Mesenchymal stem cell (in vitro differentiated cells and primary cell): ENCODE measurements at regions not wholly inside any gene's neighbourhood (a gene's known extent, or its start where the extent isn't known, plus 50 kb on each side); places are given as distances from the start of the nearest gene placed in this dataset.
A peak's percentile ranks its signal among the peaks of the same experiment; 100 is the strongest.

ENCODE experiments used
- DNase-seq: peaks from one replicate; pipeline ENCODE4 v3.0.0-alpha.2; 2013
- H2AFZ ChIP-seq: one replicate; pipeline ENCODE4 v1.6.1; 2013; ENCODE audit warnings: low read depth, mild to moderate bottlenecking, control low read depth, inconsistent platforms, low read length, moderate library complexity
- H2AK5ac ChIP-seq: 2 replicates; pipeline ENCODE4 v1.6.1; 2013; ENCODE audit warnings: low read length, moderate library complexity, mild to moderate bottlenecking, inconsistent platforms; ENCODE audit not compliant: severe bottlenecking
- H2BK120ac ChIP-seq: one replicate; pipeline ENCODE4 v1.6.1; 2013; ENCODE audit warnings: low read depth, mild to moderate bottlenecking, inconsistent platforms, low read length, moderate library complexity
- H2BK12ac ChIP-seq, 2 experiments: one replicate each; pipeline ENCODE4 v1.6.1; 2013; ENCODE audit warnings: inconsistent platforms in 2 of 2, low read length in 2 of 2, mild to moderate bottlenecking in 2 of 2, moderate library complexity in 2 of 2, control low read depth in 1 of 2
- H2BK15ac ChIP-seq: one replicate; pipeline ENCODE4 v1.6.1; 2013; ENCODE audit warnings: mild to moderate bottlenecking, low read depth, inconsistent platforms; ENCODE audit not compliant: poor library complexity, severe bottlenecking
- H2BK5ac ChIP-seq: 2 replicates; pipeline ENCODE4 v1.6.1; 2013; ENCODE audit warnings: low read depth, mild to moderate bottlenecking, low read length, control low read depth, inconsistent platforms; ENCODE audit not compliant: poor library complexity, severe bottlenecking
- H3K14ac ChIP-seq, 2 experiments: one replicate each; pipeline ENCODE4 v1.6.1; 2013; ENCODE audit warnings: inconsistent platforms in 2 of 2, low read length in 2 of 2, control low read depth in 1 of 2, mild to moderate bottlenecking in 1 of 2, moderate library complexity in 1 of 2
- H3K18ac ChIP-seq, 2 experiments: one replicate each; pipeline ENCODE4 v1.6.1; 2013; ENCODE audit warnings: inconsistent platforms in 2 of 2, low read length in 2 of 2, control low read depth in 1 of 2, low read depth in 1 of 2, mild to moderate bottlenecking in 1 of 2
- H3K23ac ChIP-seq, 2 experiments: one replicate each; pipeline ENCODE4 v1.6.1; 2013; ENCODE audit warnings: inconsistent platforms in 2 of 2, low read length in 2 of 2, mild to moderate bottlenecking in 2 of 2, moderate library complexity in 2 of 2, control low read depth in 1 of 2
- H3K27ac ChIP-seq: 2 replicates; pipeline ENCODE4 v1.5.1; 2013; ENCODE audit warnings: mild to moderate bottlenecking, moderate library complexity, low read length, control low read depth, inconsistent platforms; ENCODE audit not compliant: poor library complexity, severe bottlenecking
- H3K27me3 ChIP-seq, 2 experiments: 2 replicates each; pipeline versions ENCODE4 v1.6.1 to v1.7.0; 2013; ENCODE audit warnings: low read length in 2 of 2, mild to moderate bottlenecking in 2 of 2, moderate library complexity in 2 of 2, control low read depth in 1 of 2, inconsistent platforms in 1 of 2; ENCODE audit not compliant: control insufficient read depth in 1 of 2, insufficient read depth in 1 of 2
- H3K36me3 ChIP-seq, 2 experiments: 2 replicates each; pipeline versions ENCODE4 v1.6.1 to v1.7.0; 2013; ENCODE audit warnings: low read length in 2 of 2, control low read depth in 1 of 2, inconsistent platforms in 1 of 2, low read depth in 1 of 2, mild to moderate bottlenecking in 1 of 2; ENCODE audit not compliant: insufficient read depth in 2 of 2, control insufficient read depth in 1 of 2
- H3K4ac ChIP-seq, 2 experiments: one replicate each; pipeline ENCODE4 v1.6.1; 2013; ENCODE audit warnings: inconsistent platforms in 2 of 2, low read length in 2 of 2, mild to moderate bottlenecking in 2 of 2, moderate library complexity in 2 of 2, control low read depth in 1 of 2, low read depth in 1 of 2
- H3K4me1 ChIP-seq: 2 replicates; pipeline ENCODE4 v1.6.1; 2013; ENCODE audit warnings: low read depth, low read length, control low read depth; ENCODE audit not compliant: control insufficient read depth, insufficient read depth
- H3K4me2 ChIP-seq: 2 replicates; pipeline ENCODE4 v1.6.1; 2013; ENCODE audit warnings: low read length, mild to moderate bottlenecking, inconsistent platforms; ENCODE audit not compliant: poor library complexity, severe bottlenecking
- H3K4me3 ChIP-seq, 2 experiments: 2 replicates each; pipeline versions ENCODE4 v1.5.1 to v1.7.0; 2013; ENCODE audit warnings: low read length in 2 of 2, mild to moderate bottlenecking in 2 of 2, control low read depth in 1 of 2, low read depth in 1 of 2; ENCODE audit not compliant: insufficient read depth in 1 of 2
- H3K79me1 ChIP-seq: replicated peaks from 2 replicates; pipeline ENCODE4 v1.6.1; 2013; ENCODE audit warnings: mild to moderate bottlenecking, control low read depth, low read length, inconsistent platforms; ENCODE audit not compliant: poor library complexity, severe bottlenecking
- H3K9ac ChIP-seq: 2 replicates; pipeline ENCODE4 v1.7.0; 2013; ENCODE audit warnings: mild to moderate bottlenecking, low read length, moderate library complexity
- H3K9me3 ChIP-seq: 2 replicates; pipeline ENCODE4 v1.7.0; 2013; ENCODE audit warnings: mild to moderate bottlenecking, low read length; ENCODE audit not compliant: control insufficient read depth
- H4K8ac ChIP-seq: one replicate; pipeline ENCODE4 v1.6.1; 2013; ENCODE audit warnings: inconsistent platforms, mild to moderate bottlenecking, low read length, moderate library complexity
- H4K91ac ChIP-seq: one replicate; pipeline ENCODE4 v1.6.1; 2013; ENCODE audit warnings: mild to moderate bottlenecking, low read length, inconsistent platforms
- WGBS: methylation state at CpG from one replicate; pipeline ENCODE4 v1.1.7; 2013; ENCODE audit warnings: mixed read lengths; 5-methylcytosine and 5-hydroxymethylcytosine counted together

DNA sequence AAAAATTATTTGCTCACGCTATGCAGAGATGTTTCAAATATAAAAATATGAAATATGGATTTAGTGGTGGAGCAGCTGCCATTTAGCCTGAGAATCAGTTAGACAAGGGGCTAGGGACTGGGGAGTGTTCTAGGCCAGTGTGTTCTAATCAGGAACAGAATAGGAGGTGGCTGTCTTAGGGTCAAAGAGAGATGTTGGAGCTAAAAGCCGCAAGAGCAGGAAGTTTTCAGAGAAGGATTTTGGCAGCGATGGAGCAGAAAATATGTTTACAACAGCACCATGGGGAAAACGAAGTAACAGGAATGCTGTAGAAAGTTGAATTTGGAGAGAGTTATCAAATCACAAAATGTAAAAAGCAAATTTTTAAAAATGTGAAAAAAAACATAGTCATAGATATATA is 314.0 kb upstream of the SEMA3A start:
- Histone ChIP-seq H3K4ac (no peak overlapping the region), H3K27ac (no peak overlapping the region), H3K4me2 (no peak overlapping the region), H2AFZ (no peak overlapping the region), H2BK12ac (no peak overlapping the region), H3K4me3 (no peak overlapping the region), H3K14ac (no peak overlapping the region), H3K9me3 (no peaks in the 10 kb centered on the region), H2AK5ac (peak overlapping the region; percentile 19), H3K23ac (no peak overlapping the region), H4K91ac (no peak overlapping the region), H4K8ac (no peak overlapping the region), H3K27me3 (no peaks in the 10 kb centered on the region), H2BK15ac (no peak overlapping the region), H3K18ac (no peak overlapping the region), H3K36me3 (no peaks in the 10 kb centered on the region), H3K79me1 (no peaks in the 10 kb centered on the region), H2BK5ac (no peak overlapping the region), H3K9ac (peak overlapping the region; percentile 19), H2BK120ac (no peak overlapping the region), H3K4me1 (peaks cover 3% of the 10 kb centered on the region)
- DNase-seq: no peak
- 94% methylated on average over 4 of the region's 4 CpGs for WGBS

DNA sequence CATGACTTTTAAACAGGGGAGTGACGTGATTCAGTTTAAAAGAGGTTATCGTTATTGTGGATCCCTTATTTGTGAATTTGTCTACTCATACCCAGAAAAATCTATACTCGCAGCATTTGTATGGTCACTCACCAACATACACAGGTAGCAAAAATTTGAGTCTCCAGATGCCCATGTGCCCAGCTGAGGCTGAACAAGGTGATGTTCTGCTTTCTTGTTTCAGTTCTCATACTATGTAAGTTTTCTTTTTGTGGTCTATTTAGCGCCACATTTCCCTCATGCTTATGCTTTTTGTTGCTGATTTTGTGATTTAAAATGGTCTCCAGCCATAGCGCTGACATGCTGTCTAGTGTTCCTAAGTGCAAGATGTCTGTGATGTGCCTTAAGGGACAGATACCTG is 312.9 kb upstream of the SEMA3A start:
- no peak overlapping the region for H3K23ac ChIP-seq
- H2AFZ ChIP-seq: no peak overlapping the region
- WGBS: 98% methylated on average over 4 of the region's 5 CpGs
- no peak overlapping the region for H2BK120ac ChIP-seq
- no peak for DNase-seq
- no peak overlapping the region for H2BK15ac ChIP-seq
- H4K91ac ChIP-seq: no peak overlapping the region
- no peaks in the 10 kb centered on the region for H3K27me3 ChIP-seq
- H3K4me1 ChIP-seq: peaks cover 3% of the 10 kb centered on the region
- no peaks in the 10 kb centered on the region for H3K9me3 ChIP-seq
- no peak overlapping the region for H4K8ac ChIP-seq
- H3K4me3 ChIP-seq: no peak overlapping the region
- H3K4ac ChIP-seq: no peak overlapping the region
- H3K9ac ChIP-seq: no peak overlapping the region
- H3K18ac ChIP-seq: no peak overlapping the region
- H2BK12ac ChIP-seq: no peak overlapping the region
- H3K79me1 ChIP-seq: no peaks in the 10 kb centered on the region
- no peak overlapping the region for H3K4me2 ChIP-seq
- no peak overlapping the region for H3K27ac ChIP-seq
- no peaks in the 10 kb centered on the region for H3K36me3 ChIP-seq
- H3K14ac ChIP-seq: no peak overlapping the region
- no peak overlapping the region for H2AK5ac ChIP-seq
- no peak overlapping the region for H2BK5ac ChIP-seq

DNA sequence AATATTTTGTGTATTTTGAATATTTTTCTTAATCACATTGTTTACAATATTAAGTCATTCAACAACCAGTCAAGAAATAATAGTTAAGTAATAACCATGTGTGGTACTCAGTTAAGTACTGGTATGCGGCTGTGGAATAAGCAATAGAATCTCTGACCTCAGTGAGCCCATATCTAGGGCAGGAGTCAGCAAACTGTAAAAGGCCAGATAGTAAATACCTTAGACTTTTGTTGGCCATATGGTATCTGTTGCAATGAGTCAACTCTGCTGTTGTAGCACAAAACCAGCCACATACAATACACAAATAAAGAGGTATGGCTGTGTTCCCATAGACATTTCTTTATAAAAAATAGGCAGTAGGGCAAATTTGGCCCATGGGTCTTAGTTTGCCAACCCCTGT is 311.6 kb upstream of the SEMA3A start:
- no peak overlapping the region for H2BK12ac ChIP-seq
- no peak overlapping the region for H3K18ac ChIP-seq
- H3K14ac ChIP-seq: no peak overlapping the region
- peaks cover 3% of the 10 kb centered on the region for H3K4me1 ChIP-seq
- H3K4ac ChIP-seq: no peak overlapping the region
- no peaks in the 10 kb centered on the region for H3K36me3 ChIP-seq
- DNase-seq: peak; percentile 27
- no peak overlapping the region for H2BK5ac ChIP-seq
- no peak overlapping the region for H4K91ac ChIP-seq
- H3K9me3 ChIP-seq: no peaks in the 10 kb centered on the region
- no peak overlapping the region for H3K23ac ChIP-seq
- no peak overlapping the region for H2BK15ac ChIP-seq
- H4K8ac ChIP-seq: no peak overlapping the region
- no peak overlapping the region for H2BK120ac ChIP-seq
- 20% methylated on average over 1 of the region's 1 CpG for WGBS
- H3K27me3 ChIP-seq: no peaks in the 10 kb centered on the region
- H2AFZ ChIP-seq: no peak overlapping the region
- no peak overlapping the region for H3K9ac ChIP-seq
- no peaks in the 10 kb centered on the region for H3K79me1 ChIP-seq
- H2AK5ac ChIP-seq: no peak overlapping the region
- no peak overlapping the region for H3K4me3 ChIP-seq
- H3K4me2 ChIP-seq: no peak overlapping the region
- no peak overlapping the region for H3K27ac ChIP-seq

DNA sequence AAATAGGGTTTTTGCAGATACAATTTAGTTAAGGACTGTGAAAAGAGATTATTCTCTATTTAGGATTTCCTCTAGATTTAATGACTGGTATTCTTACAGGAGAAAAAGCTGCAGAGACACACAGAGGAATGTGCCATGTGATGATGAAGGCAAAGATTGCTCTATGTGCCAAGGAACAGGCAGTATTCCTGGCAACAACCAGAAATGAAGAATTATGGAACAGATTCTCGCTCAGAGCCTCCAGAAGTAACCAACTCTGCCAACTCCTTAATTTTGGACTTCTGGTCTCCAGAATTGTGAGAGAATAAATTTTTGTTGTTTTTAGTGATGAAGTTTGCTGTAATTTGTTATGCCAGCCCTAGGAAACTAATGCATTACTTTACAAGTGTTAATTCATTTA is 307.6 kb upstream of the SEMA3A start:
- WGBS: no CpG with 5 or more reads among the region's 1 CpG
- Histone ChIP-seq H4K91ac (no peak overlapping the region), H3K79me1 (no peaks in the 10 kb centered on the region), H3K9me3 (no peaks in the 10 kb centered on the region), H2BK12ac (no peak overlapping the region), H2BK120ac (no peak overlapping the region), H3K18ac (no peak overlapping the region), H3K4me1 (no peaks in the 10 kb centered on the region), H4K8ac (no peak overlapping the region), H2BK15ac (no peak overlapping the region), H2AK5ac (no peak overlapping the region), H3K27me3 (no peaks in the 10 kb centered on the region), H3K4me3 (no peak overlapping the region), H2BK5ac (no peak overlapping the region), H3K4ac (no peak overlapping the region), H3K23ac (no peak overlapping the region), H2AFZ (no peak overlapping the region), H3K36me3 (no peaks in the 10 kb centered on the region), H3K14ac (no peak overlapping the region), H3K9ac (no peak overlapping the region), H3K27ac (no peak overlapping the region), H3K4me2 (no peak overlapping the region)
- no peak for DNase-seq
